ENCODE measurements at regions not wholly inside any gene's neighbourhood (a gene's known extent, or its start where the extent isn't known, plus 50 kb on each side); places are given as distances from the start of the nearest gene placed in this dataset.
"Not testable (repeated sequence)": the region's sequence is repeated elsewhere in the genome, so short reads cannot be mapped to it uniquely, and the experiment has no call there.

GRCh38 chr12:22812531-22812930, 187.6 kb downstream of the ETNK1 start:
- DNase-seq = no peak

- no peak for DNase-seq
These were observed 197.0 kb downstream of the ETNK1 start for GRCh38 chr12:22821985-22822384.

DNA sequence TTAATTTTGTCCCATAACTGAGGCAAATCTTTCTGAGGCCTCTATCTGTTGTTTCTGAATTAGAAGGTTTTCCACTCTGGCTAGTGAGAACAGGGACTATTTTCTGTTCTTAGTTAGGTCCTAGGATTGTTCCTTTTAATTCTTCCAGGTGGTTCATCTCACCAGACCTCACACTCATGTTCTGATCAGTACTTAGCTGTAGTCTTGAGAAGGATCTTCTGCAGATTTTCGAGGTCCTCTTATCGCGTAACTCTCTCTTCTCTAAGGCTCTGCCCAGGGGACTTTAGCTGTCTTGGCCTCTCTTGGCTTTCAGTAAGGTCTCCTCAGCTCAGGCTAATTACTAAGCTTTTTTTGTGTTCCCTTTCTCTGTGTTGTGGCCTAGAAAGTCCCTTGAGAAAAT, 201.1 kb downstream of the ETNK1 start:
- DNase-seq = no peak

GRCh38 chr12:22826446-22826981, 201.5 kb downstream of the ETNK1 start:
- not testable (repeated sequence) for DNase-seq

DNA sequence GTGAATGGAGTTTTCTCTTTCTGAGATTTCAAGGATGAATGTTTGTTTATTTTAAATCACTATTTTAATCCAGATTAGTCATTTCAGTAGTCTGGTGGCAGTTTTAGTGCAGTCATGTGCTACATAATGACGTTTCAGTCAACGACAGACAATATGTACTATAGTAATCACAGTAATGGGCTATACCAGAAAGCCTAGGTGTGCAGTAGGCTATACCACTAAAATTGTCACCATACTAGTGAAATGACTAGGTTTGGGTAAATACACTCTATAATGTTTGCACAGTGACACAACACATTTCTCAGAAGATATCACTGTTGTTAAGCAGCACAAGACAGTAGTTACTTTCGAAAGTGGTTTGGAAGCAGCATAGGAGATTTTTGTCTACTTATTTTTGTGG, 203.1 kb downstream of the ETNK1 start:
- DNase-seq = no peak

- no peak for DNase-seq
These were observed 210.5 kb downstream of the ETNK1 start for GRCh38 chr12:22835431-22835830.

- no peak for DNase-seq
These were observed 225.2 kb downstream of the ETNK1 start for GRCh38 chr12:22850185-22850584.

DNA sequence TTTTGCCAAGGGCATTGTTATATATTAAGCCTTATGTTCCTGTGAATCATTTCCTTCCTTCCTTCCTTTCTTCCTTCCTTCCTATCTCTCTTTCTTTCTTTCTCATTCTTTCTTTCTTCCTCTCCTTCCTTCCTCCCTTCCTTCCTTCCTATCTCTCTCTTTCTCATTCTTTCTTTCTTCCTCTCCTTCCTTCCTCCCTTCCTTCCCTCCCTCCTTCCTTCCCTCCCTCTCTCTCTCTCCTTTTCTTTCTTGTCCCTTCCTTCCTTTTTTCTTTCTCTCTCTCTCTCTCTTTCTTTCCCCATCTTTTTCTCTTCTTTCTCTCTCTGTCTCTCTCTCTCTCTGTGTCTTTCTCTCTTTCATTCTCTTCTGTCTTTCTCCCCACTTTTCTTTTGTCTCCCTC, 226.6 kb downstream of the ETNK1 start:
- no peak for DNase-seq

DNA sequence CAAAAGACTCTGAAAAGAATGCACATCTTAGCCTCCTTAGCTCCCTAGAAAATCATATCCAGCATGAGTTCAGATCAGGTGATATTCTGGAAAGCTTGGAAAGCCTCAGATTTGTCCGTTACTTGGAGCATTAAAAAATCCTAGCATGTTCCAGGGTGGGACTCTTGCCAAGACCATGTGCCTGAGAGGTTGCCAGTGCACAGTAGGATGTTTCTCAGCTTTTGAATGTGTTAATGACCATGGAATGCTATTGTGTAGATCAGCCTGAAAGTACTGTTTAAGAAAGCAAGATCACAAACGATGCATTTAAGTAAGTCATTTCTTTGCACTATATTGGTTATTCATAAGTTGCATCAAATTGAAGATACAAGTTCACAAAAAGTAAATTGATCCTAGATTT, 230.5 kb downstream of the ETNK1 start:
- no peak for DNase-seq

GRCh38 chr12:22856178-22856577, 231.2 kb downstream of the ETNK1 start:
- no peak for DNase-seq

DNA sequence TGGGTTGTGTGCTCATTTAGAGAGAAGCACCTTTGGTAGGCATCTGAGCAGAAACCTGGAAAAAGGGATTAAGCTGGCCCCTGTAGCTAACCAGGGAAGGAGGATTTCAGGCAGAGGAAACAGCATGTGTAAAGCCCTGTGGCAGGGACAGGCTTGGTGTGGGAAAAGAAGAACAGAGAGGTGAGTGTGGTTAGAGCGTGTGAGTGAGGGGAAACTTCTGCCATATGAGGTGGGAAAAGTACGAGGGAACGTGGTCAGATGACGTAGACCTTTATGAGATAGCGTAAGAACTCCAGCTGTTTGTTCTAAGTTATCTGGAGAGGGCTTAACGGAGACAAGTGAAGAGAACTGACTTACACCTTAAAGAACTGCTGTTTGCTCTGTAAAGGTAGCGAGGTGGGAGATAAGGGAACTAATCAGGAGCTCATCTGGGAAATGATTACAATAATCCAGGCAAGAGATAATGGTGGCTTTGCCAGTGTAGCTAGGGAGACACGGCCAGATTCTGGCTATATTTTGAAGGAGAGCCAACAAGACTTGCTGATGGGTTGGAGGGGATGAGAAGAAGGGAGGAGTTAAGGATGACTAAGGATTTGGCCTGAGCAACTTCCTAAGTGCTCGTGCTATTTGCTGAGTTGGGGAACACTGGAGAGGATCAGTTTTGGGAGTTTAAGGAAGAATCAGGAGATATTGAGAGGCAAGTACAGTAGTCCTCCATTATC, 234.0 kb downstream of the ETNK1 start:
- DNase-seq = no peak

GRCh38 chr12:22860926-22861325, 236.0 kb downstream of the ETNK1 start:
- no peak for DNase-seq

- no peak for DNase-seq
These were observed 240.9 kb downstream of the ETNK1 start for GRCh38 chr12:22865822-22866221.

GRCh38 chr12:22866406-22866805, 241.4 kb downstream of the ETNK1 start:
- no peak for DNase-seq

DNA sequence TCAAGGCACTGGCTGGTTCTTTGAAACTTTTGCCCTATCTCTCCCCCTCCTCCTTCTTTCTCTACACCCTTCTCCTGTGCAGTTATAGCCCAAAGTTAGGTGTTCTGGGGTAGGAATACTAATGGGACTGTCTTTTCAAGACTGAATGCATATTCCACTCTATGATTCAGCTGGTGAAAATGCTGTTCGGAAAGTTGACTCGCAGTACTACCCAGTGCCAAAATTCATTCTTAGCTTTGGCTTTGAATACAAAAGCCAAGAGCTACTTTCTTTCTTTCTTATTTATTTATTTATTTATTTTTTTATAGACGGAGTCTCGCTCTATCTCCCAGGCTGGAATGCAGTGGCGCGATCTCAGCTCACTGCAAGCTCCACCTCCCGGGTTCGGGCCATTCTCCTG, 249.2 kb downstream of the ETNK1 start:
- DNase-seq = no peak

DNA sequence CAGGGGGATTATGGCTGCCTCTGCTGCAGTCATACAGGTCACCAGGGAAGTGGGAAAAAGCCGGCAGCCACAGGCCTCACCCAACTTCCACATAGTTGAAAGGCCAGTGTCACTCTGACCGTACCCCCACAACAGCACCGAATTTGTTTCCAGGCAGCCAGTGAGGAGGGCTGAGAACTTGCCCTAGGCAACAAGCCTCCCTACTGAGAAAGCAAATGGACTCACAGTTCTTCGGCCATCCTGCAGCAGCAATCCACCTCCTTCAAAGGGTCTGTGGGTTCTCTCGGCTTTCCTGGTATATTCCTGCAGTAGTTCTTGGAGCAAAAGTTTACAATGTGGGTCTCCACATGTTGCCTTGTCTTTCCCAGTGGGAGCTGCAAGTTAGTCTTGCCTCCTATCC, 251.3 kb downstream of the ETNK1 start:
- DNase-seq = no peak

- DNase-seq = no peak
These were observed 254.2 kb downstream of the ETNK1 start for GRCh38 chr12:22879203-22879602.

DNA sequence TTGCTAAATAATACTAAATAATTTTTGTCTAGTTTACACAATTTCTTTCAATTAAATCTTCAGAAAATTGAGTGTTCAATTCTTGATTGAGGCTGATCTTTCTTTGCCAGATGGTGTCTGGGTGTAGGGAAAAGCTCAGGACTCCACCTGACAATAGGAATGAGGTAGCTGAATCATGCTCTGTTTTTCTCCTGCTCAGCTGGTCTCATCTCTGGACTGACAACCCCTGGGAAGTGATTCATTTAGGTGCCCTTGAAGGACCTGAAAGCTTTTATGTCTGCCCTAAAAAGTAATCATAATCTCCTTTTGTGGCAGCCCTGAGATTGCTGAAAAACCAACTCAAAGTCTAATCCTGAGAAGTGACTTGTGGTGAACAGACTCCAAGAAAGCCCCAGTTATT, 255.4 kb downstream of the ETNK1 start:
- DNase-seq = no peak

- DNase-seq = no peak
These were observed 255.8 kb downstream of the ETNK1 start for GRCh38 chr12:22880807-22881206.

DNA sequence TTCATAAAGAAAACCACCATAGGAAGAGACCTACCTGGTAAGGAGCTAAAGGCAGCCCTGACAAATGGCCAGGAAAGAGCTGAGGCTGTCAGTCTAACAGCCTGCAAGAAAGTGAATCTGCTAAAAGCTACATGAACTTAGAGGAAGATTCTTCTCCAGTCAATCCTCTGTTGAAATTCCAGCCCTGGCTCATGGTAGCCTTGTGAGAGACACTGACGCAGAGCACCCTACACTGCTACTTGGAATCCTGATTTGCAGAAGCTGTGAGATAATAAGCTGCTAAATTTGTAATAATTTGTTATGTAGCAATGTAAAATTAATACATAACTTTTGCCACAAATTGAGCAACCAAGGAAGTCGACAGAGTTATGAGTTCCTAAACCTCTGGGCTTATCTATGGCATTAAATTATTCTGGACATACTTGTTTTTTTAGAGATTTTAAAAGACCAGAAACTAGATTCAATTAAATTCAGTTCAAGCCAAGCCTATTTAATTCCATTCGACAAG, 257.0 kb downstream of the ETNK1 start:
- DNase-seq = no peak

- DNase-seq = no peak
These were observed 257.6 kb downstream of the ETNK1 start for GRCh38 chr12:22882559-22882958.

DNA sequence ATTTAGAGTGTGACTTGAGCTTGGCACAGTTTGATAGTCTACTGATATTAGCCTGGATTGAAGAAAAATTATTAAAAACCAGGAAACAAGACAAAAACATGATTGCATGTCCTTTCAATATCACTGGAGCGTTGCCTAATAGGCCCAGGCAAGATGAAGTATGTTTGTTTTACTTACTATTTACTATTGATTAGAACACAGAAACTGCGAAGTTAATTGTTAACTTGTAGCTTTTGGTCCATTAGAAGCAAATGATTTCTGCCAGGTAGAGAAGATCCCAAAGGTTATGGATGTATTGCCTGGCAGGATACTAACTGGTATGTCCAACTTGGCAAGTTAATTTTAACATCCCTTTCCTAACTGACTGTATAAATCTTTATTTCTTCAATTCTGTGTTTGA, 268.9 kb downstream of the ETNK1 start:
- DNase-seq = no peak

DNA sequence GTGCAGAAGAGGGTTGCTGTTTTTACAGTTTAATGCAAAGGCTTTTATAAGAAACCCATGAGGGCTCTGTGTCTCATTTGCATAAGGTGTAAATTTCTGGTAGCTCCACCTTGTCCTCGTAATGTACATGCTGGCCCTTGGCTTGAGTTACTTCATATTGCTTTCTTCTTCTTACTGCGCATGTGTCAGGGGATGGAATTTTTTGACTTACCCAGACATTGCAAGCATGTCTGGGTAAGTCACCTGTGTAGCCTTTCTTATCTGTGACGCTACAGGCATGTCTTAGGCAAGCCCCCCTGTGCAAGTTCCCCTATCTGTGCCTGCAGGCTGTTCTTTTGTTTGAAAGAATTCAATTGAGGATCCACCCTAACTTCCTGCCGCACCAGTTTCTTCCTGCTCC, 274.2 kb downstream of the ETNK1 start:
- DNase-seq = no peak

GRCh38 chr12:22900401-22900800, 275.4 kb downstream of the ETNK1 start:
- DNase-seq = no peak

GRCh38 chr12:22904485-22904884, 279.5 kb downstream of the ETNK1 start:
- no peak for DNase-seq

Measured in CD4-positive, alpha-beta T cell treated with Interferon alpha-2 for 1 hour (primary cell).